OCI-LY3 (cell line): ENCODE measurements at regions not wholly inside any gene's neighbourhood (a gene's known extent, or its start where the extent isn't known, plus 50 kb on each side); places are given as distances from the start of the nearest gene placed in this dataset.

Experiments used
- H2AFZ ChIP-seq: fragments of 200-600, 300-600 bp; shearing (Covaris generic); 2 replicates; pipeline ENCODE4 v1.6.0; 2014; ENCODE audit warnings: antibody characterized with exemption, low read depth, low read length
- H3K27ac ChIP-seq: fragments of 200-600, 300-600 bp; sonication (generic); 2 replicates; pipeline ENCODE4 v1.5.1; 2014; ENCODE audit warnings: mild to moderate bottlenecking, low read length, moderate library complexity, mixed read lengths
- H3K27me3 ChIP-seq: fragments of 200-600, 300-600 bp; sonication (generic); 2 replicates; pipeline ENCODE4 v1.6.1; 2014; ENCODE audit warnings: low read depth, low read length, mixed read lengths
- H3K36me3 ChIP-seq: fragments of 200-600, 300-600 bp; sonication (generic); replicated peaks from 2 replicates; pipeline ENCODE3; 2014; ENCODE audit warnings: low read depth, low read length, mixed read lengths
- H3K4me1 ChIP-seq: fragments of 300-600, 200-600 bp; sonication (generic); 2 replicates; pipeline ENCODE4 v1.6.1; 2014; ENCODE audit warnings: low read length, mixed read lengths
- H3K4me2 ChIP-seq: fragments of 200-600, 300-600 bp; sonication (generic); 2 replicates; pipeline ENCODE4 v1.6.1; 2014; ENCODE audit warnings: low read length, mixed read lengths
- H3K4me3 ChIP-seq: fragments of 300-600, 200-600 bp; sonication (generic); 2 replicates; pipeline ENCODE4 v1.5.1; 2014; ENCODE audit warnings: antibody characterized with exemption, mild to moderate bottlenecking, low read length, moderate library complexity
- H3K79me2 ChIP-seq: fragments of 300-600, 200-600 bp; shearing (Covaris generic); 2 replicates; pipeline ENCODE4 v1.6.1; 2014; ENCODE audit warnings: mild to moderate bottlenecking, low read length, mixed read lengths
- H3K9ac ChIP-seq: fragments of 300-600, 200-600 bp; shearing (Covaris generic); 2 replicates; pipeline ENCODE4 v1.6.0; 2014; ENCODE audit warnings: mild to moderate bottlenecking, low read length, moderate library complexity
- H3K9me3 ChIP-seq: fragments of 200-600, 300-600 bp; shearing (Covaris generic); 2 replicates; pipeline ENCODE4 v1.6.1; 2014; ENCODE audit warnings: low read length, mixed read lengths; ENCODE audit not compliant: insufficient read depth
- H4K20me1 ChIP-seq: fragments of 200-600, 300-600 bp; sonication (generic); 2 replicates; pipeline ENCODE4 v1.6.1; 2016; ENCODE audit warnings: low read length, mixed read lengths; ENCODE audit not compliant: insufficient read depth
- CTCF ChIP-seq: fragments of 200-600, 300-600 bp; sonication (generic); IDR thresholded peaks from 2 replicates; pipeline ENCODE4 v1.5.1; 2014; ENCODE audit warnings: antibody characterized with exemption, low read length, low read depth
- EZH2phosphoT487 ChIP-seq: fragments of 200-600 bp; shearing (Covaris generic); IDR thresholded peaks from 2 replicates; pipeline ENCODE4 v1.6.1; 2018; ENCODE audit warnings: antibody characterized with exemption, mixed run types, low read depth

- no peak for TF ChIP-seq EZH2phosphoT487
- no peak for TF ChIP-seq CTCF
- H3K27ac ChIP-seq, result no peak overlapping the region
- no peaks in the 10 kb centered on the region for H3K27me3 ChIP-seq
- no peak overlapping the region for H3K4me3 ChIP-seq
- H3K4me2 ChIP-seq, result peak overlapping the region; percentile 78; the same call in 1 of the 2 replicates
- H2AFZ ChIP-seq, result peak overlapping the region; percentile 28; the same call in 1 of the 2 replicates
- no peaks in the 10 kb centered on the region for H3K9me3 ChIP-seq
- peaks cover 21% of the 10 kb centered on the region for H3K4me1 ChIP-seq
- no peaks in the 10 kb centered on the region for H3K79me2 ChIP-seq
- no peaks in the 10 kb centered on the region for H3K36me3 ChIP-seq
- H4K20me1 ChIP-seq, result no peaks in the 10 kb centered on the region
- H3K9ac ChIP-seq, result no peak overlapping the region
Measured at GRCh38 chr14:40123816-40124215, 691.6 kb upstream of the FBXO33 start.

GRCh38 chr14:40122968-40123648, 690.9 kb upstream of the FBXO33 start:
- peaks cover 21% of the 10 kb centered on the region for H3K4me1 ChIP-seq
- no peaks in the 10 kb centered on the region for H3K36me3 ChIP-seq
- H2AFZ ChIP-seq, result peak overlapping the region; percentile 98
- no peaks in the 10 kb centered on the region for H3K9me3 ChIP-seq
- peak overlapping the region; percentile 23; the same call in 1 of the 2 replicates for H3K27ac ChIP-seq
- H3K4me3 ChIP-seq, result peak overlapping the region; percentile 68
- peak overlapping the region; percentile 78 for H3K4me2 ChIP-seq
- H3K9ac ChIP-seq, result peak overlapping the region; percentile 47
- no peaks in the 10 kb centered on the region for H4K20me1 ChIP-seq
- H3K27me3 ChIP-seq, result no peaks in the 10 kb centered on the region
- no peaks in the 10 kb centered on the region for H3K79me2 ChIP-seq
- no peak for TF ChIP-seq CTCF

GRCh38 chr14:40119765-40120164, 687.5 kb upstream of the FBXO33 start:
- Histone ChIP-seq H3K27me3 (no peaks in the 10 kb centered on the region), H3K9me3 (no peaks in the 10 kb centered on the region), H3K4me1 (peaks cover 21% of the 10 kb centered on the region), H3K4me3 (no peak overlapping the region), H3K27ac (no peak overlapping the region), H3K36me3 (no peaks in the 10 kb centered on the region), H4K20me1 (no peaks in the 10 kb centered on the region), H2AFZ (no peak overlapping the region), H3K79me2 (no peaks in the 10 kb centered on the region), H3K4me2 (0 out of 2 replicates have a peak overlapping the region, but pooled peaks have one; percentile 13), H3K9ac (no peak overlapping the region)
- no peak for TF ChIP-seq EZH2phosphoT487
- no peak for TF ChIP-seq CTCF

- H3K27me3 ChIP-seq, result no peaks in the 10 kb centered on the region
- no peak overlapping the region for H2AFZ ChIP-seq
- no peaks in the 10 kb centered on the region for H3K36me3 ChIP-seq
- H3K4me1 ChIP-seq, result peaks cover 21% of the 10 kb centered on the region
- 0 out of 2 replicates have a peak overlapping the region, but pooled peaks have one; percentile 13 for H3K4me2 ChIP-seq
- no peak overlapping the region for H3K9ac ChIP-seq
- H3K27ac ChIP-seq, result no peak overlapping the region
- TF ChIP-seq CTCF (no peak), EZH2phosphoT487 (no peak)
- H3K79me2 ChIP-seq, result no peaks in the 10 kb centered on the region
- H4K20me1 ChIP-seq, result no peaks in the 10 kb centered on the region
- no peaks in the 10 kb centered on the region for H3K9me3 ChIP-seq
- H3K4me3 ChIP-seq, result no peak overlapping the region
Measured at GRCh38 chr14:40119321-40119720, 687.1 kb upstream of the FBXO33 start.
